ENCODE measurements at regions not wholly inside any gene's neighbourhood (a gene's known extent, or its start where the extent isn't known, plus 50 kb on each side); places are given as distances from the start of the nearest gene placed in this dataset.

- ATAC-seq = no peak
- TF ChIP-seq BCLAF1 (IDR thresholded peaks at IDR 0.05; ENCODE audit: borderline replicate concordance in 1 of 2, control insufficient read depth in 1 of 2, low read depth in 2 of 2, low read length in 1 of 2) = no peak
- TF ChIP-seq BDP1 (IDR thresholded peaks at IDR 0.05; ENCODE audit: insufficient read depth, insufficient read length) = no peak
- no peak for TF ChIP-seq NKRF (IDR thresholded peaks at IDR 0.05; ENCODE audit: borderline replicate concordance)
- TF ChIP-seq PHF20 (IDR thresholded peaks at IDR 0.05; ENCODE audit: partially characterized antibody) = no peak
- TF ChIP-seq NCOA4 (IDR thresholded peaks at IDR 0.05; ENCODE audit: partially characterized antibody) = no peak
- no peak for TF ChIP-seq MED1 (CRISPR knock-in tag; IDR thresholded peaks at IDR 0.05; ENCODE audit: borderline replicate concordance)
- no peak for TF ChIP-seq SUPT5H (IDR thresholded peaks at IDR 0.05)
- TF ChIP-seq FUS (optimal IDR thresholded peaks at IDR 0.05; ENCODE audit: low read depth, low read length) = no peak
- TF ChIP-seq ZNF76 (CRISPR knock-in tag; IDR thresholded peaks at IDR 0.05; ENCODE audit: borderline replicate concordance) = no peak
- TF ChIP-seq RBM15 (IDR thresholded peaks at IDR 0.05; ENCODE audit: insufficient read depth, low read length) = no peak
- no peak for TF ChIP-seq POLR3G (IDR thresholded peaks at IDR 0.05; ENCODE audit: extremely low read depth, insufficient read length, insufficient replicate concordance)
- TF ChIP-seq CCAR2 (IDR thresholded peaks at IDR 0.05; ENCODE audit: low read depth, low read length) = no peak
- no peak for TF ChIP-seq KDM2B (CRISPR knock-in tag; IDR thresholded peaks at IDR 0.05)
- TF ChIP-seq PURB (CRISPR knock-in tag; IDR thresholded peaks at IDR 0.05; ENCODE audit: low read depth) = no peak
- no peak for TF ChIP-seq SOX6 (IDR thresholded peaks at IDR 0.05)
- no peak for TF ChIP-seq SREBF2 (CRISPR knock-in tag; IDR thresholded peaks at IDR 0.05)
- Histone ChIP-seq H3K4me3 (no peak overlapping the region), H3K4me1 (replicated peaks in 1 of 2; ENCODE audit: control insufficient read depth in 2 of 2, insufficient read depth in 2 of 2, low read length in 2 of 2) (peaks cover 4 to 25% of the 10 kb centered on the region in 2 experiments), H3K4me2 (ENCODE audit: insufficient read depth, low read length) (no peak overlapping the region), H3K9ac (ENCODE audit: insufficient read depth in 1 of 2, low read depth in 2 of 2, low read length in 2 of 2) (no peak overlapping the region), H3K36me3 (ENCODE audit: control insufficient read depth, insufficient read depth, low read length) (no peaks in the 10 kb centered on the region), H3K27me3 (ENCODE audit: control insufficient read depth in 2 of 2, insufficient read depth in 2 of 2, low read length in 2 of 2) (peaks cover 27 to 45% of the 10 kb centered on the region in 2 experiments), H4K20me1 (replicated peaks; ENCODE audit: control insufficient read depth, insufficient read depth, low read length) (no peaks in the 10 kb centered on the region), H3K9me1 (ENCODE audit: control insufficient read depth, insufficient read depth, low read length) (no peaks in the 10 kb centered on the region), H3K79me2 (ENCODE audit: control insufficient read depth, insufficient read depth, low read length) (no peaks in the 10 kb centered on the region), H2AFZ (ENCODE audit: low read depth, low read length) (no peak overlapping the region), H3K9me3 (replicated peaks; ENCODE audit: control insufficient read depth, insufficient read depth, low read depth, low read length) (no peaks in the 10 kb centered on the region), H3K27ac (ENCODE audit: extremely low read depth, low read depth, low read length) (no peak overlapping the region)
- ChIA-PET CTCF (ENCODE audit: low intra/inter-chr PET ratio) (no interaction called here), POLR2A (interaction anchor here (0.6 to 0.7 kb wide), 2 partner anchors 8 to 33 kb away, joined by 3 to 4 read pairs; no protein-coding TSS in a partner anchor)
- in situ Hi-C loops (cut with MboI) = no loop called here
- 22% methylated on average over 6 of the region's 6 CpGs for WGBS (ENCODE audit: insufficient coverage, low coverage, missing lambda C conversion rate)
- BruUV-seq (replicated peaks) = no TSS peak
- DNase-seq (ENCODE audit: extremely low read depth in 1 of 4, low spot score in 3 of 4) = no peak
- intact Hi-C loops (cut with micrococcal nuclease) = no loop called here
- no peak for FAIRE-seq
These were observed 118.5 kb upstream of the NKX1-1 start for GRCh38 chr4:1524761-1525160.

Measured in K562 (cell line).